Duodenal mucosa (tissue), 2 donors: ENCODE measurements at regions not wholly inside any gene's neighbourhood (a gene's known extent, or its start where the extent isn't known, plus 50 kb on each side); places are given as distances from the start of the nearest gene placed in this dataset.

Experiments
- H3K27ac ChIP-seq: one replicate; pipeline ENCODE4 v1.7.0; 2013; ENCODE audit warnings: low read depth, low read length
- H3K27me3 ChIP-seq, 2 donors: one replicate each; pipeline ENCODE4 v1.7.0; 2013; ENCODE audit warnings: low read length in 2 of 2, control low read depth in 1 of 2; ENCODE audit not compliant: insufficient read depth in 2 of 2, control insufficient read depth in 1 of 2
- H3K36me3 ChIP-seq, 2 donors: one replicate each; pipeline ENCODE4 v1.7.0; 2013; ENCODE audit warnings: low read length in 2 of 2, control low read depth in 1 of 2; ENCODE audit not compliant: insufficient read depth in 2 of 2, control insufficient read depth in 1 of 2
- H3K4me1 ChIP-seq, 2 donors: one replicate each; pipeline ENCODE4 v1.7.0; 2013; ENCODE audit warnings: low read length in 2 of 2, control low read depth in 1 of 2; ENCODE audit not compliant: insufficient read depth in 2 of 2, control insufficient read depth in 1 of 2
- H3K4me3 ChIP-seq, 2 donors: one replicate each; pipeline ENCODE4 v1.7.0; 2013; ENCODE audit warnings: low read length in 2 of 2, low read depth in 1 of 2
- H3K9ac ChIP-seq, 2 donors: one replicate each; pipeline ENCODE4 v1.7.0; 2013; ENCODE audit warnings: low read length in 2 of 2, low read depth in 1 of 2
- H3K9me3 ChIP-seq, 2 donors: one replicate each; pipeline ENCODE4 v1.7.0; 2013; ENCODE audit warnings: low read length in 2 of 2, control low read depth in 1 of 2; ENCODE audit not compliant: control insufficient read depth in 1 of 2

DNA sequence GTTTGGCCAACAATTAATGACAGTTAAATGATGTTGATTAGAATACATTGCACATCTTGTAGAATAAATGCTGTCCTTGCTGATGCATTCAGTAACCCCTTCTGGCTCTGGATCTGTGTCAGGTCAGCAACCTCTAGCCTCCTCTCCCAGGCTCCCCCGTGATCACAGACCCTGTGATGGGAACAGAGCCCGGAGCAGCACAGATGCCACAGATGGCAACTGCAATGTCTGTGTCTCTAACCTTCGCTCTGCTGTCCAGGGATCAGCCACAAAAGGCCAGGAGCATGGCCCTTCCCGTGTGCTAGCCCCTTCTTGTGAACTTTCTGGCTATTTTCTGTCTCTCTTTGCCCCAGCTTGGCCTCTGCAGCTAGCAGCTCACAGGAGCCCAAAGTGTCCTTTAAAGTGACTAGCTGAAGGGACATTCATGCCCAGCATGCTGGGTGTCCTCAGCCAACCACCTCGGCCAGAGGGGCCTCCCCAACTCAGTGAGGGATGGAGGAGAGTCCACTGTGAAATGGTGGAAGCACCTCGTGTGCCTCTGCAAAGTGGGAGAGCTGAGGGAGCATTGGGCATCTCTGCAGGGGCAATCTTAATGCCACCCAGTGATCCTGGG is 167.0 kb upstream of the TCERG1L start:
- Histone ChIP-seq H3K27ac (no peak overlapping the region), H3K9me3 (no peaks in the 10 kb centered on the region), H3K4me1 (no peaks in the 10 kb centered on the region), H3K27me3 (peaks cover 0 to 2% of the 10 kb centered on the region in 2 donors), H3K4me3 (no peak overlapping the region), H3K9ac (no peak overlapping the region), H3K36me3 (no peaks in the 10 kb centered on the region)

DNA sequence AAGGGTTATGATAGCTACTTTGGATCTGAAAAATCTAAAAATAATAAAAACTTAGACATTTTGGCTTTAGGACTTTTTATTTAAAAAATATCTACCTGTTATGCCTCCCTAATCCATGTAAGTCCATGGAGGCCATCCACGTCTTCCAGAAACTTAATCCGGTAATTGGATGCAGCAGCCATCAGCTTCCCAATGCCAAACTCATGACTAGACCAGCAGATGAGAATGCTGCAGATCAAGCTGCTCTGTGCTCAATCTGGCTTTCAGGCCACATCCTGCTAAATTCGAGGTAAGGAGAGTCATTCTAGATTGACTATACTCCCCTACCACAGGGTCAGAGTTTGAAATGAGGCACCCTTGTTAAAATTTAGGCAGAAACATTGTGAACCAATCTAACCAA is 168.5 kb upstream of the TCERG1L start:
- H3K36me3 ChIP-seq: no peaks in the 10 kb centered on the region

DNA sequence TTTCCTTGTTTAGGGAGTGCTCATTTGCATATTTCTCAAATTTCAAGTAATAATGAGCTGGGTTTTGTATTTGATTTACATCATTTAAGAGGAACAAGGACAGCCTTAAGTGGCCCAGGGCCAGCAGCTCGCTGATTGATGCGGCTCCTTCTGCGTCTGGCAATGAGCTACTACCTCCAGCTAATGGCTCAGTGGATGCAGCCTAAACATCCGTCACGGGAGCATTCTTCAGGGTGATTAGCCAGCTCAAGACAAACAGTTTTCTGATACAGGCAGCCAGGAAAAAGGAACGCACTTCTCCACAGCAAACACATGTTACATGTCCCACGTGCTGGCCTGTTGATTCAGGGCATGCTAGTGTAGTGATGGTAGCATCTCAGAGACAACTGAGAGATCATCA is 169.3 kb upstream of the TCERG1L start:
- Histone ChIP-seq H3K27me3 (no peaks in the 10 kb centered on the region), H3K9ac (no peak overlapping the region), H3K36me3 (no peaks in the 10 kb centered on the region), H3K27ac (no peak overlapping the region), H3K4me1 (no peaks in the 10 kb centered on the region), H3K4me3 (no peak overlapping the region), H3K9me3 (no peaks in the 10 kb centered on the region)

More for the DNA sequence above, 168.5 kb upstream of the TCERG1L start:
- no peak overlapping the region for H3K4me3 ChIP-seq
- no peak overlapping the region for H3K9ac ChIP-seq
- H3K9me3 ChIP-seq: no peaks in the 10 kb centered on the region
- H3K27ac ChIP-seq: no peak overlapping the region
- H3K4me1 ChIP-seq: no peaks in the 10 kb centered on the region
- no peaks in the 10 kb centered on the region for H3K27me3 ChIP-seq

DNA sequence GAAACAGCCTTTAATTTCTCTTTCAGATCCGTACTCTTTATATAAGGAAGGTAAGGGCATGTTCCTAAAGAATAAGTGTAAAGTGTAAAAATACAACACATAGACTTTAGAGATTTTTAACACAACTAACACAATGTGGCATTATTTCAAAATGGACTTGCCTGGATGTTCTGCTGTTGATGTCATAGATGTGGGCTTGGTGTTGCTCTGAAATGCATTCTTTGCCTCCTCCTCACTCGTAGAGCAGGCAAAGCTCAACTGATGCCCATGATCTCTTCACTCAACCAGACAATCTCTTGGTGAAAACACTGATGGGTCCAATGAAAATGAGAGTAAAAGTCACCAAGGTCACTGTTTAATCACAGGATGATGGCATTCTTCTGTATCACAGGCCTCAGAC is 174.2 kb upstream of the TCERG1L start:
- H3K4me1 ChIP-seq: no peaks in the 10 kb centered on the region
- H3K4me3 ChIP-seq: no peak overlapping the region
- no peaks in the 10 kb centered on the region for H3K36me3 ChIP-seq
- no peak overlapping the region for H3K9ac ChIP-seq
- peaks cover 5 to 15% of the 10 kb centered on the region in 2 donors for H3K9me3 ChIP-seq
- H3K27me3 ChIP-seq: no peaks in the 10 kb centered on the region
- no peak overlapping the region for H3K27ac ChIP-seq

DNA sequence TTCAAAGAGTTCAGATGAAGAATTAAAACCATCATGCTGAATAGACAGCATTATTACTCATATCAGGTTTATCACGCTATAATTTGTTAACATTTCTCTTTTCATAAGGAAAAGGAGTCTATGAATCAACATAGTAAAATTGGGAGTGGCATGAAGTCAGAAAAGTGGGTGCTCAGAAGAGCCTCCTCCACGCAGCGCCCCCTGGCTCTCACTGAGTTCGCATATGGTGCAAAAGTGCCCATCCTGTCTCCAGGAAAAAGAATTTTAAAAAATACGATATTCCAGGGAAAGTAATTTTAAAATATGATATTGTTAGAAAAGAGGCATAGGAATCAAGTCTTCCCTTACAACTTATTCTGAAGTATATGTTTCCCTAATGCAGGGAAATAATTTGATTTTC is 176.3 kb upstream of the TCERG1L start:
- Histone ChIP-seq H3K9ac (no peak overlapping the region), H3K4me3 (no peak overlapping the region), H3K27ac (no peak overlapping the region), H3K27me3 (no peaks in the 10 kb centered on the region), H3K4me1 (no peaks in the 10 kb centered on the region), H3K9me3 (peaks cover 5 to 15% of the 10 kb centered on the region in 2 donors), H3K36me3 (no peaks in the 10 kb centered on the region)

DNA sequence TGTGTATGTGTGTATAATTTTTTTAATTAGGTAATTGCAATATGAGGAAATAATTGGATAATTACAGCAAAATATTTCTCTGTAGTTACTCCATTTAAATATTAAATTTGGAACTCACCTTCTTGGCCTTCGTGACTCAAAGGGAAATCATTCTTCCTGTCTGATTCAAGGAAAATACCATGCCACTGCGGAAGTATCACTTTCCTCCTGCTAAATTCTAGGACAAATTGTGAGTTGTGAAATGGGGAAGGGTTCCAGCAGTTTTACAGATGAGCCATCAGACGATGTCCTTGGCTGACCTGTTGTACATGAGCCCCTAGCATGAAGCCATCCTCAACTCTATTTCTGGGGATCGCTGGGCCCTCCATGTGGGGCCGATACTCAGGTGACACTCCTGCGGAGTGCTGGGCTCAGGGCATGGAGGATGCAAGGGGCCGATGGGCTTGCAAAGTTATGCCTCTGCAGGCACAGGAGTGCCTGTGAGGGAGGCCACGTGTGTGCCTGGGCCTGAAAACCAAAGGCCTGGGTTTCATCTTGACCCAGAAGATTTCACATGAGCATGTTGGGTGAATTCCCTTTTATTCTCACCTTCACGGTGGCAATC is 179.6 kb upstream of the TCERG1L start:
- no peak overlapping the region for H3K9ac ChIP-seq
- no peaks in the 10 kb centered on the region for H3K4me1 ChIP-seq
- H3K36me3 ChIP-seq: no peaks in the 10 kb centered on the region
- H3K9me3 ChIP-seq: peaks cover 5 to 15% of the 10 kb centered on the region in 2 donors
- no peaks in the 10 kb centered on the region for H3K27me3 ChIP-seq
- H3K27ac ChIP-seq: no peak overlapping the region
- H3K4me3 ChIP-seq: no peak overlapping the region

DNA sequence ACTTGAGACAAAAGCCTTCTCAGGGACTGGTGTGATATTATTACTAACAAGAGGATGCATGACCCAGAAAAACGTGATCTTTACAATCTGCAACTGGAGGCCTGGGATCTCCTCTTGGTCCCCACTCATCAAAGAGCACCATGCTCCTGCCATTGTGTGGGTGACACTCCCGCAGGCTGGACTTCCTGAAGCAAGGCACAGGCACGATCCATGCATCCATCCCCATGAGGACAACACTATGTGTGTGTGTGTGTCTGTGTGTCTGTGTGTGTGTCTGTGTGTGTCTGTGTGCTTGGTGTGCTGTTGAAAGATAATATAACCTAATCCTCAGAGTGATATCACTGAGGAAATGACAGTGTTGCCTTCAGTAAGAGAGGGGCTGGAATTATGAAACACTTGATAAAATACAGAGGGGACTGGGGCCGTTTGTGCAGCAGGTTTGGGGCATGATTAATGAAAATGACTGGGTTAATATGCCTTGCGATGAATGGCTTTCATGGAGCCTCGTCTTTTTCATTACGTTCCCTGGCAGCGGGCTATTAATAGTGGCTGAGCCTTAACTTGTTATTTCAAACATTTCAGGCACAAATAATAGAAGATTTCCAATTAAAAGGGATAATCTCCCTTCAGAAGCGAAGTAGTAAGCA is 180.8 kb upstream of the TCERG1L start:
- no peak overlapping the region for H3K4me3 ChIP-seq
- H3K27ac ChIP-seq: no peak overlapping the region
- no peaks in the 10 kb centered on the region for H3K4me1 ChIP-seq
- H3K9me3 ChIP-seq: peaks cover 3 to 5% of the 10 kb centered on the region in 2 donors
- no peaks in the 10 kb centered on the region for H3K36me3 ChIP-seq
- no peak overlapping the region for H3K9ac ChIP-seq
- no peaks in the 10 kb centered on the region for H3K27me3 ChIP-seq

DNA sequence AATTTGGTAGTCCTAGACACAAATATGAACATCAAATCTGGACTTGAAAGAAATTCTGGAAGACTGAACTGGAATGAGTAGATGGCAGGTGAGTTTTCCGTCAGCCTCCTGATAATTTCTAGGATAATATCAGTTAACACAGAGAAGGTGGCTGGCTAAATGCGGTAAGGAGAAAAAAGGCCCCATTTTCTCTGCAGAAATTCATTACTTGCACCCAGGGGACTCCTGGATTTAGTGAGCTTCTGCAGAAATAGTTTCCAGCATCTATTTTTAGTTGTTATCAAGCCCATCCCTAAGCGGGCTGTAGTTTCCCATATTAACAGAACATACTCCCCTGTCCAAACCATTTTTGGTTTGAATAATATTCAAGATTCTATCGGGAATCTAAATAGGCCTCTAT is 181.9 kb upstream of the TCERG1L start:
- Histone ChIP-seq H3K4me3 (no peak overlapping the region), H3K27me3 (no peaks in the 10 kb centered on the region)

DNA sequence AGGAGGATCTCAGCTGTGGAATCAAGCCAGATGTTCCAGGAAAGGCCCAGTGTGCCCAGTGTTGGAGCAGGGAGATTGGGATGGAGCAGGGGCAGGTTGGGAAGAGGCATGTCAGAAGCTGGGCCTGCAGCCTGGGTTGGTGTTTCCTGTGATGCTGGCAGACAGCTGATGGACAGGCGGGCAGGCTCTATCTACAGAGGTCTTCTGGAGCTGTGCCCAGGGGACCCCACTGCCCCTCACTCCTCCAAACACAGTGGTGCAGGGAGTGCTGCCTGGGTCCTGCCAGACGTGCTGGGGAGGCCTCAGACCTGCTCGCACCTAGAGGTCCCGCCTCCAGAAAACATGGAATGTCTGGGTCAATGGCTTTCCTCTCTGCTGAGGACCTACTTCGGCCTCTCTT is 182.9 kb upstream of the TCERG1L start:
- Histone ChIP-seq H3K4me1 (no peaks in the 10 kb centered on the region), H3K4me3 (no peak overlapping the region), H3K27me3 (no peaks in the 10 kb centered on the region), H3K9me3 (no peaks in the 10 kb centered on the region), H3K9ac (no peak overlapping the region), H3K27ac (no peak overlapping the region), H3K36me3 (no peaks in the 10 kb centered on the region)

More for the DNA sequence above, 181.9 kb upstream of the TCERG1L start:
- H3K9me3 ChIP-seq: no peaks in the 10 kb centered on the region
- H3K9ac ChIP-seq: no peak overlapping the region
- H3K27ac ChIP-seq: no peak overlapping the region
- H3K4me1 ChIP-seq: no peaks in the 10 kb centered on the region
- H3K36me3 ChIP-seq: no peaks in the 10 kb centered on the region

DNA sequence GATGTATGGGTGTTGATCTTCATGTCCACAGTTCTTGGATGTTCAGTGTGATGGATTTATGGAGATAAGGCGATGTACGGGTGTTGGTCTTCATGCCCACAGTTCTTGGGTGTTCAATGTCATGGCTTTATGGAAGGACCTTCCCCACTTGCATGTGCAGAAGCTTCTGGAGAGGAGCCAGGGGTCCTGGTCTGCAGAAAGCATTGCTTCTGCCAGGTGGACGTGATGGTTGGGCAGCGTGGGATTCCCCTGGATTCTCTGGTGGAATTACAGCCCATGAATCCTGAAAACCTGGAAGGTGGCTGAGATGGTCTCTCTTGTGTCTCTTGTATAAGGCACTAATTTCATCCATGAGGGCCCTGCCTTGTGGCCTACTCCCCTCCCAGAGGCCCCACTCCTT is 183.7 kb upstream of the TCERG1L start:
- no peaks in the 10 kb centered on the region for H3K36me3 ChIP-seq
- H3K27ac ChIP-seq: no peak overlapping the region
- no peak overlapping the region for H3K9ac ChIP-seq
- no peaks in the 10 kb centered on the region for H3K9me3 ChIP-seq
- no peak overlapping the region for H3K4me3 ChIP-seq
- no peaks in the 10 kb centered on the region for H3K27me3 ChIP-seq
- H3K4me1 ChIP-seq: no peaks in the 10 kb centered on the region
